Smooth muscle cell (in vitro differentiated cells): ENCODE measurements at regions not wholly inside any gene's neighbourhood (a gene's known extent, or its start where the extent isn't known, plus 50 kb on each side); places are given as distances from the start of the nearest gene placed in this dataset.

ENCODE experiments used
- DNase-seq: peaks from one replicate; lab custom pipeline; 2025; ENCODE audit not compliant: unreplicated experiment; lab: John Stamatoyannopoulos, UW
- H2AFZ ChIP-seq: fragments of 200-600 bp; sonication (generic); 2 replicates; pipeline ENCODE4 v1.6.0; 2016; ENCODE audit warnings: antibody characterized with exemption, low read depth, mild to moderate bottlenecking
- H3F3A ChIP-seq: fragments of 200-600 bp; sonication (generic); 2 replicates; pipeline ENCODE4 v1.6.0; 2017; ENCODE audit warnings: antibody characterized with exemption, low read depth
- H3K27ac ChIP-seq: fragments of 200-600 bp; sonication (generic); 2 replicates; pipeline ENCODE4 v1.5.1; 2016; ENCODE audit warnings: low read depth, mild to moderate bottlenecking
- H3K27me3 ChIP-seq: fragments of 200-600 bp; sonication (generic); 2 replicates; pipeline ENCODE4 v1.6.1; 2016; ENCODE audit warnings: low read depth, mild to moderate bottlenecking
- H3K36me3 ChIP-seq: fragments of 200-600 bp; sonication (generic); 2 replicates; pipeline ENCODE4 v1.5.1; 2016; ENCODE audit warnings: low read depth
- H3K4me1 ChIP-seq: fragments of 200-600 bp; sonication (generic); 2 replicates; pipeline ENCODE4 v1.5.1; 2016; ENCODE audit warnings: low read depth
- H3K4me2 ChIP-seq: fragments of 200-600 bp; sonication (generic); 2 replicates; pipeline ENCODE4 v1.6.0; 2016; ENCODE audit warnings: mild to moderate bottlenecking
- H3K4me3 ChIP-seq: fragments of 200-600 bp; sonication (generic); 2 replicates; pipeline ENCODE4 v1.5.1; 2016; ENCODE audit warnings: mild to moderate bottlenecking
- H3K79me2 ChIP-seq: fragments of 200-600 bp; sonication (generic); 2 replicates; pipeline ENCODE4 v1.6.0; 2016; ENCODE audit warnings: low read depth, mild to moderate bottlenecking
- H3K9ac ChIP-seq: fragments of 200-600 bp; sonication (generic); 2 replicates; pipeline ENCODE4 v1.6.0; 2016; ENCODE audit warnings: low read depth
- H3K9me3 ChIP-seq: fragments of 200-600 bp; sonication (generic); replicated peaks from 2 replicates; pipeline ENCODE4 v1.5.1; 2016; ENCODE audit warnings: low read depth
- H4K20me1 ChIP-seq: fragments of 200-600 bp; sonication (generic); 2 replicates; pipeline ENCODE4 v1.6.0; 2016; ENCODE audit warnings: low read depth
- CTCF ChIP-seq: fragments of 200-600 bp; sonication (generic); IDR thresholded peaks from 2 replicates; pipeline ENCODE4 v1.5.1; 2017; ENCODE audit warnings: borderline replicate concordance, mild to moderate bottlenecking, antibody characterized with exemption; ENCODE audit not compliant: insufficient read depth, poor library complexity, severe bottlenecking
- WGBS: methylation state at CpG from one replicate; pipeline ENCODE4 v1.1.7; 2016; ENCODE audit warnings: low lambda C conversion rate; 5-methylcytosine and 5-hydroxymethylcytosine counted together

- Histone ChIP-seq H3K36me3 (no peaks in the 10 kb centered on the region), H3K4me2 (no peak overlapping the region), H2AFZ (no peak overlapping the region), H3K27me3 (no peaks in the 10 kb centered on the region), H4K20me1 (no peaks in the 10 kb centered on the region), H3K4me1 (no peaks in the 10 kb centered on the region), H3K27ac (no peak overlapping the region), H3K79me2 (no peaks in the 10 kb centered on the region), H3K9me3 (no peaks in the 10 kb centered on the region), H3F3A (no peaks in the 10 kb centered on the region), H3K9ac (no peak overlapping the region), H3K4me3 (no peak overlapping the region)
- TF ChIP-seq CTCF: no peak
- DNase-seq: no peak
These were observed 86.4 kb downstream of the P2RY1 start for GRCh38 chr3:152921351-152921750.

- WGBS: 97% methylated on average over 2 of the region's 2 CpGs
- no peaks in the 10 kb centered on the region for H3F3A ChIP-seq
- H3K36me3 ChIP-seq: no peaks in the 10 kb centered on the region
- H3K9ac ChIP-seq: no peak overlapping the region
- no peak overlapping the region for H3K4me2 ChIP-seq
- H3K27me3 ChIP-seq: no peaks in the 10 kb centered on the region
- no peak for DNase-seq
- no peak overlapping the region for H2AFZ ChIP-seq
- no peaks in the 10 kb centered on the region for H3K79me2 ChIP-seq
- H3K4me1 ChIP-seq: no peaks in the 10 kb centered on the region
- H3K9me3 ChIP-seq: no peaks in the 10 kb centered on the region
- TF ChIP-seq CTCF: no peak
- H3K27ac ChIP-seq: no peak overlapping the region
- no peak overlapping the region for H3K4me3 ChIP-seq
- no peaks in the 10 kb centered on the region for H4K20me1 ChIP-seq
These were observed 87.6 kb downstream of the P2RY1 start for GRCh38 chr3:152922554-152922953.

GRCh38 chr3:152927131-152927530 is 92.2 kb downstream of the P2RY1 start:
- 88% methylated on average over 3 of the region's 3 CpGs for WGBS
- H3K9ac ChIP-seq: no peak overlapping the region
- H3K4me2 ChIP-seq: no peak overlapping the region
- TF ChIP-seq CTCF: no peak
- H3F3A ChIP-seq: no peaks in the 10 kb centered on the region
- no peaks in the 10 kb centered on the region for H4K20me1 ChIP-seq
- H3K4me1 ChIP-seq: no peaks in the 10 kb centered on the region
- no peaks in the 10 kb centered on the region for H3K27me3 ChIP-seq
- no peak overlapping the region for H2AFZ ChIP-seq
- no peak overlapping the region for H3K4me3 ChIP-seq
- no peaks in the 10 kb centered on the region for H3K79me2 ChIP-seq
- no peak overlapping the region for H3K27ac ChIP-seq
- no peaks in the 10 kb centered on the region for H3K36me3 ChIP-seq
- no peaks in the 10 kb centered on the region for H3K9me3 ChIP-seq
- DNase-seq: no peak

- no peaks in the 10 kb centered on the region for H3K9me3 ChIP-seq
- WGBS: 85% methylated on average over 2 of the region's 2 CpGs
- H3K79me2 ChIP-seq: no peaks in the 10 kb centered on the region
- no peak overlapping the region for H3K4me3 ChIP-seq
- H3K36me3 ChIP-seq: no peaks in the 10 kb centered on the region
- no peaks in the 10 kb centered on the region for H3F3A ChIP-seq
- TF ChIP-seq CTCF: no peak
- no peak overlapping the region for H2AFZ ChIP-seq
- no peaks in the 10 kb centered on the region for H4K20me1 ChIP-seq
- H3K4me2 ChIP-seq: no peak overlapping the region
- H3K27ac ChIP-seq: no peak overlapping the region
- no peak for DNase-seq
- no peak overlapping the region for H3K9ac ChIP-seq
- H3K27me3 ChIP-seq: no peaks in the 10 kb centered on the region
- H3K4me1 ChIP-seq: no peaks in the 10 kb centered on the region
These were observed 95.6 kb downstream of the P2RY1 start for GRCh38 chr3:152930516-152930915.
